Lower lobe of right lung (tissue), 2 donors: ENCODE measurements at regions not wholly inside any gene's neighbourhood (a gene's known extent, or its start where the extent isn't known, plus 50 kb on each side); places are given as distances from the start of the nearest gene placed in this dataset.

Experiments
- ATAC-seq, 2 donors: fragments of 200-7000 bp; cut with Tn5 transposase; one replicate each; pipeline ENCODE4 v1.9.1; 2020 to 2022; ENCODE audit warnings: mild to moderate bottlenecking in 2 of 2, moderate library complexity in 2 of 2
- DNase-seq: peaks from one replicate; pipeline ENCODE4 v3.0.0-alpha.2; 2020
- H3K27ac ChIP-seq: fragments of 200-600 bp; one replicate; pipeline ENCODE4 v1.8.0; 2022
- H3K27me3 ChIP-seq: fragments of 200-600 bp; one replicate; pipeline ENCODE4 v1.8.0; 2022; ENCODE audit warnings: low read depth
- H3K36me3 ChIP-seq: fragments of 200-600 bp; one replicate; pipeline ENCODE4 v1.8.0; 2022; ENCODE audit warnings: mild to moderate bottlenecking
- H3K4me1 ChIP-seq: fragments of 200-600 bp; one replicate; pipeline ENCODE4 v1.8.0; 2022
- H3K4me3 ChIP-seq: fragments of 200-600 bp; one replicate; pipeline ENCODE4 v1.8.0; 2022; ENCODE audit warnings: mild to moderate bottlenecking
- H3K9me3 ChIP-seq: fragments of 200-600 bp; one replicate; pipeline ENCODE4 v1.8.0; 2022
- CTCF ChIP-seq: fragments of 200-600 bp; IDR thresholded peaks from one replicate; pipeline ENCODE4 v1.8.0; 2022; ENCODE audit warnings: antibody characterized with exemption, mild to moderate bottlenecking
- intact Hi-C: fragments of 100-400 bp; cut with DNase I; formaldehyde crosslinking; loops from one replicate; pipeline ENCODE4 v1.11.0; 2022
- donor health status: DM: no; HTN: yes; CAD: no; lungs with severe emphysema.

GRCh38 chr2:41965909-41966295 lies 81.9 kb upstream of the PKDCC start:
- no peak for TF ChIP-seq CTCF
- ATAC-seq (no peak), DNase-seq (no peak)
- H3K27me3 ChIP-seq: no peaks in the 10 kb centered on the region
- intact Hi-C loops: no loop called here
- H3K27ac ChIP-seq: no peak overlapping the region
- H3K36me3 ChIP-seq: no peaks in the 10 kb centered on the region
- H3K4me1 ChIP-seq: peaks cover 35% of the 10 kb centered on the region
- H3K4me3 ChIP-seq: no peak overlapping the region
- H3K9me3 ChIP-seq: no peaks in the 10 kb centered on the region

- Histone ChIP-seq H3K4me1 (peaks cover 35% of the 10 kb centered on the region), H3K4me3 (no peak overlapping the region), H3K36me3 (no peaks in the 10 kb centered on the region), H3K9me3 (no peaks in the 10 kb centered on the region), H3K27me3 (no peaks in the 10 kb centered on the region), H3K27ac (peak overlapping the region; percentile 58)
- DNase-seq (peak; percentile 61), ATAC-seq (peak; percentile 61 to 67)
- TF ChIP-seq CTCF: no peak
- intact Hi-C loops: no loop called here
Measured at GRCh38 chr2:41966431-41966893, 81.4 kb upstream of the PKDCC start.

- no peak for TF ChIP-seq CTCF
- Histone ChIP-seq H3K27me3 (no peaks in the 10 kb centered on the region), H3K9me3 (no peaks in the 10 kb centered on the region), H3K36me3 (no peaks in the 10 kb centered on the region), H3K27ac (peak overlapping the region; percentile 58), H3K4me3 (no peak overlapping the region), H3K4me1 (peaks cover 35% of the 10 kb centered on the region)
- intact Hi-C loops: no loop called here
- DNase-seq: peak; percentile 62
- peak; percentile 56 to 65 for ATAC-seq
Measured at GRCh38 chr2:41966920-41967319, 80.9 kb upstream of the PKDCC start.

GRCh38 chr2:41967476-41968181 lies 80.2 kb upstream of the PKDCC start:
- intact Hi-C loops: no loop called here
- ATAC-seq (peak; percentile 14 to 18), DNase-seq (no peak)
- H3K4me3 ChIP-seq: no peak overlapping the region
- no peaks in the 10 kb centered on the region for H3K9me3 ChIP-seq
- peaks cover 35% of the 10 kb centered on the region for H3K4me1 ChIP-seq
- TF ChIP-seq CTCF: no peak
- H3K36me3 ChIP-seq: no peaks in the 10 kb centered on the region
- H3K27ac ChIP-seq: peak overlapping the region; percentile 58
- H3K27me3 ChIP-seq: no peaks in the 10 kb centered on the region

GRCh38 chr2:41968182-41968578 lies 79.6 kb upstream of the PKDCC start:
- H3K4me1 ChIP-seq: peaks cover 35% of the 10 kb centered on the region
- intact Hi-C loops: no loop called here

More at GRCh38 chr2:41968182-41968578, 79.6 kb upstream of the PKDCC start:
- no peak for ATAC-seq
- Histone ChIP-seq H3K36me3 (no peaks in the 10 kb centered on the region), H3K27me3 (no peaks in the 10 kb centered on the region), H3K27ac (no peak overlapping the region), H3K9me3 (no peaks in the 10 kb centered on the region), H3K4me3 (no peak overlapping the region)
- TF ChIP-seq CTCF: no peak
- DNase-seq: no peak
